HEK293 (cell line): ENCODE measurements at regions not wholly inside any gene's neighbourhood (a gene's known extent, or its start where the extent isn't known, plus 50 kb on each side); places are given as distances from the start of the nearest gene placed in this dataset.

Experiments
- CTCF ChIP-seq: fragments of 450-650 bp; formaldehyde crosslinking; IDR thresholded peaks from 2 replicates; pipeline ENCODE4 v1.5.1; 2016; ENCODE audit warnings: missing biosample characterization, missing genetic modification characterization
- HOXC10 ChIP-seq: sonication (generic); formaldehyde crosslinking; IDR thresholded peaks from 2 replicates; pipeline ENCODE4 v1.8.1; 2023; ENCODE audit warnings: mild to moderate bottlenecking, missing genetic modification reagents
- KLF1 ChIP-seq: fragments of 450-650 bp; formaldehyde crosslinking; IDR thresholded peaks from 2 replicates; pipeline ENCODE4 v1.5.1; 2016; ENCODE audit warnings: missing biosample characterization, missing genetic modification characterization
- KLF17 ChIP-seq: fragments of 450-650 bp; formaldehyde crosslinking; IDR thresholded peaks from 2 replicates; pipeline ENCODE4 v1.5.1; 2016; ENCODE audit warnings: missing biosample characterization, missing genetic modification characterization
- MEIS1 ChIP-seq: sonication (generic); formaldehyde crosslinking; IDR thresholded peaks from 2 replicates; pipeline ENCODE4 v1.8.1; 2022; ENCODE audit warnings: missing genetic modification reagents, mild to moderate bottlenecking, borderline replicate concordance
- MYNN ChIP-seq: fragments of 450-650 bp; formaldehyde crosslinking; IDR thresholded peaks from 2 replicates; pipeline ENCODE4 v1.5.1; 2016; ENCODE audit warnings: missing biosample characterization, missing genetic modification characterization, borderline replicate concordance
- PATZ1 ChIP-seq: fragments of 450-650 bp; formaldehyde crosslinking; IDR thresholded peaks from 2 replicates; pipeline ENCODE4 v1.5.1; 2016; ENCODE audit warnings: missing biosample characterization, missing genetic modification characterization
- RBAK ChIP-seq: fragments of 450-650 bp; formaldehyde crosslinking; IDR thresholded peaks from 2 replicates; pipeline ENCODE4 v1.5.1; 2016; ENCODE audit warnings: missing biosample characterization, missing genetic modification characterization
- TCF7L2 ChIP-seq: IDR thresholded peaks from 2 replicates; pipeline ENCODE4 v1.6.1; 2011; ENCODE audit warnings: low read depth, mild to moderate bottlenecking, inconsistent platforms, low read length, moderate library complexity, borderline replicate concordance
- ZBTB1 ChIP-seq: fragments of 450-650 bp; formaldehyde crosslinking; IDR thresholded peaks from 2 replicates; pipeline ENCODE4 v1.5.1; 2016; ENCODE audit warnings: missing biosample characterization, missing genetic modification characterization
- ZBTB7A ChIP-seq: fragments of 450-650 bp; formaldehyde crosslinking; IDR thresholded peaks from 2 replicates; pipeline ENCODE4 v1.5.1; 2016; ENCODE audit warnings: low read depth, missing biosample characterization, missing genetic modification characterization
- ZBTB8A ChIP-seq: fragments of 450-650 bp; formaldehyde crosslinking; IDR thresholded peaks from 2 replicates; pipeline ENCODE4 v1.5.1; 2016; ENCODE audit warnings: missing biosample characterization, missing genetic modification characterization
- ZNF423 ChIP-seq: fragments of 450-650 bp; formaldehyde crosslinking; IDR thresholded peaks from 2 replicates; pipeline ENCODE4 v1.5.1; 2016; ENCODE audit warnings: missing biosample characterization, missing genetic modification characterization

GRCh38 chr12:82596483-82596882, 90.2 kb upstream of the TMTC2 start:
- TF ChIP-seq RBAK (tag by site-specific recombination) (no peak), HOXC10 (CRISPR knock-in tag) (no peak), MEIS1 (CRISPR knock-in tag) (no peak), KLF17 (tag by site-specific recombination) (no peak), ZBTB1 (no peak), ZBTB7A (no peak), PATZ1 (no peak), TCF7L2 (no peak), MYNN (tag by site-specific recombination) (no peak), ZBTB8A (tag by site-specific recombination) (no peak), KLF1 (no peak), CTCF (tag by site-specific recombination) (no peak), ZNF423 (no peak)
